Kidney (tissue), 13 donors: ENCODE measurements at regions not wholly inside any gene's neighbourhood (a gene's known extent, or its start where the extent isn't known, plus 50 kb on each side); places are given as distances from the start of the nearest gene placed in this dataset.

Source experiments
- DNase-seq, 5 donors: peaks; one replicate each; pipeline ENCODE4 v3.0.0-alpha.2; 2013 to 2020
- FAIRE-seq: peaks from 2 replicates; lab custom pipeline; 2012; peaks lifted over from hg19 to GRCh38; lab: Jason Lieb, UNC
- H3K27ac ChIP-seq, 2 donors: one replicate each; pipeline ENCODE4 v1.7.0; 2013; ENCODE audit warnings: low read depth in 2 of 2, low read length in 2 of 2, inconsistent platforms in 1 of 2
- H3K27me3 ChIP-seq: one replicate; pipeline ENCODE4 v1.7.1; 2013; ENCODE audit warnings: low read length, inconsistent platforms; ENCODE audit not compliant: control insufficient read depth, insufficient read depth
- H3K36me3 ChIP-seq, 3 donors: one replicate each; pipeline versions ENCODE4 v1.7.0 to v1.7.1; 2013; ENCODE audit warnings: low read length in 3 of 3, control low read depth in 1 of 3, inconsistent platforms in 1 of 3; ENCODE audit not compliant: insufficient read depth in 3 of 3, control insufficient read depth in 2 of 3
- H3K4me1 ChIP-seq, 3 donors: one replicate each; pipeline versions ENCODE4 v1.7.0 to v1.7.1; 2013; ENCODE audit warnings: low read length in 3 of 3, inconsistent platforms in 1 of 3, low read depth in 1 of 3; ENCODE audit not compliant: control insufficient read depth in 2 of 3, insufficient read depth in 2 of 3
- H3K4me3 ChIP-seq, 3 donors: one replicate each; pipeline versions ENCODE4 v1.7.0 to v1.8.1; 2013; ENCODE audit warnings: low read length in 3 of 3, control low read depth in 1 of 3, inconsistent platforms in 1 of 3
- H3K9ac ChIP-seq, 3 donors: one replicate each; pipeline versions ENCODE4 v1.7.0 to v1.7.1; 2013; ENCODE audit warnings: low read length in 3 of 3, control low read depth in 1 of 3, inconsistent platforms in 1 of 3
- H3K9me3 ChIP-seq, 3 donors: one replicate each; pipeline versions ENCODE4 v1.7.0 to v1.7.1; 2013; ENCODE audit warnings: low read length in 3 of 3, control low read depth in 1 of 3, inconsistent platforms in 1 of 3; ENCODE audit not compliant: control insufficient read depth in 2 of 3, insufficient read depth in 1 of 3
- intact Hi-C: fragments of 100-400 bp; cut with DNase I; formaldehyde crosslinking; loops from one replicate; pipeline ENCODE4 v1.11.1; 2022
- TF ChIP-seq, protein P1 (sequence below): IDR thresholded peaks from 3 replicates; pipeline ENCODE4 v1.5.1; 2012; ENCODE audit warnings: mild to moderate bottlenecking, moderate library complexity, borderline replicate concordance; ENCODE audit not compliant: insufficient read depth; ENCODE audit errors: extremely low read depth
- donor health status: control.
- donor health status: control.
- donor health status: control.
- donor health status: control.
- donor health status: control.
- donor health status: DM: yes; HTN: yes; CAD: no.
- donor health status: Normal renal cell carcinoma (clear cell type).

DNA sequence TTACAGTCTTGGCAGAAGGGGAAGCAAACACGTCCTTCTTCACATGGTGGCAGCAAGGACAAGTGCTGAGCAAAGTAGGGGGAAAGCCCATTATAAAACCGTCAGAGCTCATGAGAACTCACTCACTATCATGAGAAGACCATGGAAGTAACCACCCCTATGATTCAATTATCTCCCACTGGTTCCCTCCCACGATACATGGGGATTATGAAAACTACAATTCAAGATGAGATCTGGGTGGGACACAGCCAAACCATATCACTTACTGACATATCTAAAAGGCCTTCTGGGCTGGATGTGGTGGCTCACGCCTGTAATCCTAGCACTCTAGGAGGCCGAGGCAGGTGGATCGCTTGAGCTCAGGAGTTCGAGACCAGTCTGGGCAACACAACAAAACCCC is 117.1 kb upstream of the USP9X start:
- peaks cover 0 to 4% (median 0%) of the 10 kb centered on the region in 3 donors for H3K9me3 ChIP-seq
- H3K27me3 ChIP-seq, result no peaks in the 10 kb centered on the region
- H3K9ac ChIP-seq, result no peak overlapping the region
- DNase-seq (no peak), FAIRE-seq (no peak)
- no peaks in the 10 kb centered on the region for H3K4me1 ChIP-seq
- TF ChIP-seq, protein P1, sequence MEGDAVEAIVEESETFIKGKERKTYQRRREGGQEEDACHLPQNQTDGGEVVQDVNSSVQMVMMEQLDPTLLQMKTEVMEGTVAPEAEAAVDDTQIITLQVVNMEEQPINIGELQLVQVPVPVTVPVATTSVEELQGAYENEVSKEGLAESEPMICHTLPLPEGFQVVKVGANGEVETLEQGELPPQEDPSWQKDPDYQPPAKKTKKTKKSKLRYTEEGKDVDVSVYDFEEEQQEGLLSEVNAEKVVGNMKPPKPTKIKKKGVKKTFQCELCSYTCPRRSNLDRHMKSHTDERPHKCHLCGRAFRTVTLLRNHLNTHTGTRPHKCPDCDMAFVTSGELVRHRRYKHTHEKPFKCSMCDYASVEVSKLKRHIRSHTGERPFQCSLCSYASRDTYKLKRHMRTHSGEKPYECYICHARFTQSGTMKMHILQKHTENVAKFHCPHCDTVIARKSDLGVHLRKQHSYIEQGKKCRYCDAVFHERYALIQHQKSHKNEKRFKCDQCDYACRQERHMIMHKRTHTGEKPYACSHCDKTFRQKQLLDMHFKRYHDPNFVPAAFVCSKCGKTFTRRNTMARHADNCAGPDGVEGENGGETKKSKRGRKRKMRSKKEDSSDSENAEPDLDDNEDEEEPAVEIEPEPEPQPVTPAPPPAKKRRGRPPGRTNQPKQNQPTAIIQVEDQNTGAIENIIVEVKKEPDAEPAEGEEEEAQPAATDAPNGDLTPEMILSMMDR, result no peak
- intact Hi-C loops, result no loop called here
- H3K36me3 ChIP-seq, result no peaks in the 10 kb centered on the region
- no peak overlapping the region for H3K27ac ChIP-seq
- H3K4me3 ChIP-seq, result no peak overlapping the region

DNA sequence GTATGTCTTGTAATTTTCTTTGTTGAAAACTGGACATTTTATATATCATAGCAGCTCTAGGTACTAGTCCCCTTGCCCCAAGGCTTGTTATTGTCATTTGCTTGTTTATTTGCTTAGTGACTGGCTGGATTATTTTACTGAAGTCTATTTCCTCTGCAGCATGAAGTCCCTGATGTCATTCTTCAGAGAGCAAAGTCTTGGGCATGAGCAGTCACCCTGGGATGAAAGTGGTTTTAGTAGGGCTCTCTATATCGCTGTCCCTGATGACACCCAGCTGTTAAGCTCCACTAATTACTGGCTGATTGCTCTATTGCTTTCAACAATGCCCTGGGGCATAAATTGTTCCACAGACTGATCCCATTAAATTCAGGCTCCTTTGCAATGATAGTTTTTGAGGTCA is 113.5 kb upstream of the USP9X start:
- H3K4me1 ChIP-seq, result no peaks in the 10 kb centered on the region
- intact Hi-C loops, result no loop called here
- H3K27ac ChIP-seq, result no peak overlapping the region
- H3K9me3 ChIP-seq, result no peaks in the 10 kb centered on the region
- TF ChIP-seq, protein P1, result no peak
- H3K4me3 ChIP-seq, result no peak overlapping the region
- H3K9ac ChIP-seq, result no peak overlapping the region
- H3K36me3 ChIP-seq, result no peaks in the 10 kb centered on the region
- H3K27me3 ChIP-seq, result no peaks in the 10 kb centered on the region
- DNase-seq (no peak), FAIRE-seq (no peak)

DNA sequence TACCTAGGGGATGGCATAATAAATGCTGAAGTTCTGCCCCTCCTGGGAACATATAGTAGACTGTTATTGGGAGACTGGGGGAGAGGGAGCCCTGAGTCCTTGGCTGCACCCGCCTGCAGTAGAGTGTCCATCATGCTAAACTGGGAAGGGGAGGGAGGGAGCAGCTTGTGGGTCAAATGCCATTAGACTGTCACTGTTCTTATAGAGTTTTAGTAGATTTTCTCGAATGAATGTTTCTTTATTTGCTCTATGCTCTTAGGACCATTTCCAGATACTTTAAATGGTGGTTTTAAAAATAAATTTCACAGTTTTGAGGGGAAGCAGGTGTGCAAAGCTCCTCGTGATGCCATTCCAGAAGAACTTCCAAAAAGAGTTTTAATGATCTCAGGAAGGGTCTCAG is 111.6 kb upstream of the USP9X start:
- H3K9ac ChIP-seq, result no peak overlapping the region
- H3K4me1 ChIP-seq, result no peaks in the 10 kb centered on the region
- H3K4me3 ChIP-seq, result no peak overlapping the region
- H3K27me3 ChIP-seq, result no peaks in the 10 kb centered on the region
- DNase-seq (no peak), FAIRE-seq (no peak)
- no peak overlapping the region for H3K27ac ChIP-seq
- H3K9me3 ChIP-seq, result peaks cover 0 to 2% (median 0%) of the 10 kb centered on the region in 3 donors
- H3K36me3 ChIP-seq, result no peaks in the 10 kb centered on the region
- TF ChIP-seq, protein P1, result no peak
- intact Hi-C loops, result no loop called here

DNA sequence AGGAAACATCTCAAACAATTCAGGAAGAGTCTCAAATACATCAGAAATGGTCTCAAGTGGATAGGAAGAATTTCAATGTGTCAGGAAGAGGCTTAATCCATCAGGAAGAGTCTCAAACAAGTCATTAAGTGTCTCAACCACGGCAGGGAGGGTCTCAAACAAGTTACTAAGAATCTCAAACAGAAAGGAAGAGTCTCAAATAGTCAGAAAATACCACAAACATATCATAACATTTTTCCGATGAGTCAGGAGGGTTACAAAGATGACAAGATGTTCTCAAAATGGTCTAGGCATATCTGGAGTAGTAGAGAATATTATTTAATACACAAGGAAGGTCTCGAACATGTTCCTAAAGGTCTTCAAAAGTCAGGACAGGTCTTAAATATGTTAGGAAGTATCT is 109.3 kb upstream of the USP9X start:
- FAIRE-seq, result no peak

More for the DNA sequence above, 109.3 kb upstream of the USP9X start:
- no peak for DNase-seq
- no peaks in the 10 kb centered on the region for H3K27me3 ChIP-seq
- no peak overlapping the region for H3K9ac ChIP-seq
- no peak overlapping the region for H3K27ac ChIP-seq
- H3K36me3 ChIP-seq, result no peaks in the 10 kb centered on the region
- no peaks in the 10 kb centered on the region for H3K4me1 ChIP-seq
- H3K4me3 ChIP-seq, result no peak overlapping the region
- TF ChIP-seq, protein P1, result no peak
- intact Hi-C loops, result no loop called here
- H3K9me3 ChIP-seq, result peaks cover 0 to 2% (median 0%) of the 10 kb centered on the region in 3 donors
